ENCODE measurements at regions not wholly inside any gene's neighbourhood (a gene's known extent, or its start where the extent isn't known, plus 50 kb on each side); places are given as distances from the start of the nearest gene placed in this dataset.
"Not testable (repeated sequence)": the region's sequence is repeated elsewhere in the genome, so short reads cannot be mapped to it uniquely, and the experiment has no call there.

GRCh38 chr4:57875829-57876392 is 765.7 kb upstream of the IGFBP7 start:
- no peak for DNase-seq (ENCODE audit: low read depth in 2 of 2)

GRCh38 chr4:57866468-57867171 is 756.4 kb upstream of the IGFBP7 start:
- no peak for DNase-seq (ENCODE audit: low read depth in 2 of 2)

- DNase-seq (ENCODE audit: low read depth in 2 of 2), result no peak
Observed at GRCh38 chr4:57865264-57865663, 755.1 kb upstream of the IGFBP7 start.

GRCh38 chr4:57854748-57855147 is 744.6 kb upstream of the IGFBP7 start:
- DNase-seq (ENCODE audit: low read depth in 2 of 2), result no peak

GRCh38 chr4:57850141-57850540 is 740.0 kb upstream of the IGFBP7 start:
- DNase-seq (ENCODE audit: low read depth in 2 of 2), result no peak

- DNase-seq (ENCODE audit: low read depth in 2 of 2), result no peak
Observed at GRCh38 chr4:57832083-57832482, 721.9 kb upstream of the IGFBP7 start.

GRCh38 chr4:57789666-57790065 is 679.5 kb upstream of the IGFBP7 start:
- no peak for DNase-seq (ENCODE audit: low read depth in 2 of 2)

- no peak for DNase-seq (ENCODE audit: low read depth in 2 of 2)
Observed at GRCh38 chr4:57777876-57778275, 667.7 kb upstream of the IGFBP7 start.

- DNase-seq (ENCODE audit: low read depth in 2 of 2), result no peak
Observed at GRCh38 chr4:57774681-57775080, 664.5 kb upstream of the IGFBP7 start.

GRCh38 chr4:57774171-57774570 is 664.0 kb upstream of the IGFBP7 start:
- no peak for DNase-seq (ENCODE audit: low read depth in 2 of 2)

- no peak for DNase-seq (ENCODE audit: low read depth in 2 of 2)
Observed at GRCh38 chr4:57766341-57766740, 656.2 kb upstream of the IGFBP7 start.

- DNase-seq (ENCODE audit: low read depth in 2 of 2), result no peak
Observed at GRCh38 chr4:57764856-57765255, 654.7 kb upstream of the IGFBP7 start.

GRCh38 chr4:57763070-57763469 is 652.9 kb upstream of the IGFBP7 start:
- DNase-seq (ENCODE audit: low read depth in 2 of 2), result no peak

GRCh38 chr4:57740625-57741190 is 630.5 kb upstream of the IGFBP7 start:
- no peak for DNase-seq (ENCODE audit: low read depth in 2 of 2)

GRCh38 chr4:57736781-57737180 is 626.6 kb upstream of the IGFBP7 start:
- DNase-seq (ENCODE audit: low read depth in 2 of 2), result no peak

- no peak for DNase-seq (ENCODE audit: low read depth in 2 of 2)
Observed at GRCh38 chr4:57734104-57734670, 624.0 kb upstream of the IGFBP7 start.

- not testable (repeated sequence) for DNase-seq (ENCODE audit: low read depth in 2 of 2)
Observed at GRCh38 chr4:57729775-57730570, 619.8 kb upstream of the IGFBP7 start.

- DNase-seq (ENCODE audit: low read depth in 2 of 2), result no peak
Observed at GRCh38 chr4:57726154-57726553, 616.0 kb upstream of the IGFBP7 start.

GRCh38 chr4:57719456-57719855 is 609.3 kb upstream of the IGFBP7 start:
- no peak for DNase-seq (ENCODE audit: low read depth in 2 of 2)

- DNase-seq (ENCODE audit: low read depth in 2 of 2), result not testable (repeated sequence)
Observed at GRCh38 chr4:57714313-57714712, 604.1 kb upstream of the IGFBP7 start.

- DNase-seq (ENCODE audit: low read depth in 2 of 2), result no peak
Observed at GRCh38 chr4:57710053-57710452, 599.9 kb upstream of the IGFBP7 start.

- DNase-seq (ENCODE audit: low read depth in 2 of 2), result no peak
Observed at GRCh38 chr4:57691370-57691769, 581.2 kb upstream of the IGFBP7 start.
